Gastroesophageal sphincter (tissue), 4 donors: ENCODE measurements at regions not wholly inside any gene's neighbourhood (a gene's known extent, or its start where the extent isn't known, plus 50 kb on each side); places are given as distances from the start of the nearest gene placed in this dataset.

Experiments used
- ATAC-seq: fragments of 150-250 bp; one replicate; pipeline ENCODE4 v1.9.1; 2016; ENCODE audit warnings: mild to moderate bottlenecking, moderate library complexity
- H3K27ac ChIP-seq, 4 donors: fragments of 200-600 bp; sonication (generic) in 3 of 4; 1 replicate in 3 of 4; 2 replicates in 1 of 4; pipeline ENCODE4 v1.5.1; 2016 to 2019
- H3K27me3 ChIP-seq: fragments of 200-600 bp; sonication (generic); one replicate; pipeline ENCODE4 v1.5.1; 2019
- H3K36me3 ChIP-seq, 2 donors: fragments of 200-600 bp; sonication (generic); one replicate each; pipeline ENCODE4 v1.5.1; 2019; ENCODE audit warnings: control low read depth in 1 of 2
- H3K4me1 ChIP-seq, 3 donors: fragments of 200-600 bp; sonication (generic); 1 replicate in 2 of 3; 2 replicates in 1 of 3; pipeline ENCODE4 v1.5.1; 2016 to 2019; ENCODE audit warnings: control low read depth in 2 of 3
- H3K4me3 ChIP-seq, 2 donors: fragments of 200-600 bp; sonication (generic); one replicate each; pipeline ENCODE4 v1.5.1; 2019; ENCODE audit warnings: mild to moderate bottlenecking in 1 of 2, moderate library complexity in 1 of 2
- H3K9me3 ChIP-seq, 3 donors: fragments of 200-600 bp; sonication (generic); one replicate each; pipeline ENCODE4 v1.5.1; 2017 to 2019; ENCODE audit warnings: control low read depth in 2 of 3
- CTCF ChIP-seq, 4 experiments: fragments of 200-600 bp in 2 of 4; fragments of 450-650 bp in 2 of 4; sonication (generic) in 1 of 4; IDR thresholded peaks; one replicate each; pipeline ENCODE4 v1.5.1; 2017 to 2019; ENCODE audit warnings: antibody characterized with exemption in 4 of 4, mild to moderate bottlenecking in 2 of 4, moderate library complexity in 2 of 4
- EP300 ChIP-seq: sonication (generic); formaldehyde crosslinking; IDR thresholded peaks from one replicate; pipeline ENCODE4 v1.6.1; 2017; ENCODE audit warnings: antibody characterized with exemption, mild to moderate bottlenecking
- POLR2A ChIP-seq, 2 donors: fragments of 450-650 bp; IDR thresholded peaks; one replicate each; pipeline ENCODE4 v1.6.1; 2017; ENCODE audit warnings: antibody characterized with exemption in 2 of 2, mild to moderate bottlenecking in 2 of 2, moderate library complexity in 1 of 2
- POLR2AphosphoS5 ChIP-seq: sonication (generic); formaldehyde crosslinking; IDR thresholded peaks from one replicate; pipeline ENCODE4 v1.6.1; 2017; ENCODE audit warnings: antibody characterized with exemption
- WGBS, 2 donors: methylation state at CpG; one replicate each; pipeline ENCODE4 v1.1.5; 2018; ENCODE audit warnings: low coverage in 1 of 2; 5-methylcytosine and 5-hydroxymethylcytosine counted together

GRCh38 chr1:81703756-81704463 is 96.8 kb upstream of the ADGRL2 start:
- Histone ChIP-seq H3K27me3 (no peaks in the 10 kb centered on the region), H3K36me3 (no peaks in the 10 kb centered on the region), H3K27ac (no peak overlapping the region), H3K9me3 (no peaks in the 10 kb centered on the region), H3K4me1 (no peaks in the 10 kb centered on the region), H3K4me3 (no peak overlapping the region)
- ATAC-seq = no peak
- 73 to 97% methylated on average over 3 to 5 of the region's 5 CpGs for WGBS, 2 donors
- no peak for TF ChIP-seq POLR2A (IDR thresholded peaks at IDR 0.05)
- no peak for TF ChIP-seq EP300
- TF ChIP-seq CTCF (IDR thresholded peaks at IDR 0.05) = no peak
- no peak for TF ChIP-seq POLR2AphosphoS5

- Histone ChIP-seq H3K9me3 (no peaks in the 10 kb centered on the region), H3K4me3 (no peak overlapping the region), H3K27me3 (no peaks in the 10 kb centered on the region), H3K36me3 (no peaks in the 10 kb centered on the region), H3K4me1 (no peaks in the 10 kb centered on the region), H3K27ac (no peak overlapping the region)
- no peak for ATAC-seq
- WGBS, 2 donors = 40 to 42% methylated on average over 3 of the region's 3 CpGs
- TF ChIP-seq CTCF (IDR thresholded peaks at IDR 0.05) = no peak
- TF ChIP-seq POLR2A (IDR thresholded peaks at IDR 0.05) = no peak
- TF ChIP-seq EP300 = no peak
Measured at GRCh38 chr1:81703391-81703755, 97.4 kb upstream of the ADGRL2 start.

- Histone ChIP-seq H3K9me3 (no peaks in the 10 kb centered on the region), H3K4me3 (no peak overlapping the region), H3K4me1 (no peaks in the 10 kb centered on the region), H3K36me3 (no peaks in the 10 kb centered on the region), H3K27ac (no peak overlapping the region), H3K27me3 (no peaks in the 10 kb centered on the region)
- 80 to 85% methylated on average over 4 of the region's 4 CpGs for WGBS, 2 donors
- TF ChIP-seq CTCF (IDR thresholded peaks at IDR 0.05) (no peak), EP300 (no peak), POLR2AphosphoS5 (no peak), POLR2A (IDR thresholded peaks at IDR 0.05) (no peak)
- no peak for ATAC-seq
Measured at GRCh38 chr1:81702903-81703302, 97.8 kb upstream of the ADGRL2 start.

GRCh38 chr1:81702079-81702715 is 98.5 kb upstream of the ADGRL2 start:
- 100% methylated on average over 1 to 2 of the region's 2 CpGs for WGBS, 2 donors
- TF ChIP-seq POLR2AphosphoS5 (no peak), CTCF (IDR thresholded peaks at IDR 0.05) (no peak), EP300 (no peak), POLR2A (IDR thresholded peaks at IDR 0.05) (no peak)
- Histone ChIP-seq H3K27me3 (no peaks in the 10 kb centered on the region), H3K9me3 (no peaks in the 10 kb centered on the region), H3K4me1 (no peaks in the 10 kb centered on the region), H3K4me3 (no peak overlapping the region), H3K27ac (no peak overlapping the region), H3K36me3 (no peaks in the 10 kb centered on the region)
- ATAC-seq = no peak
